Spinal cord (tissue), 9 donors: ENCODE measurements at regions not wholly inside any gene's neighbourhood (a gene's known extent, or its start where the extent isn't known, plus 50 kb on each side); places are given as distances from the start of the nearest gene placed in this dataset.

Source experiments
- DNase-seq, 6 donors: peaks; one replicate each; pipeline versions ENCODE4 v3.0.0 to v3.0.0-alpha.2; 2013 to 2015; ENCODE audit warnings: low spot score in 6 of 6, low read depth in 4 of 6
- H3K27ac ChIP-seq: one replicate; pipeline ENCODE4 v1.5.1; 2013; ENCODE audit warnings: low read depth, low read length, control low read depth
- H3K27me3 ChIP-seq: one replicate; pipeline ENCODE4 v1.6.1; 2013; ENCODE audit warnings: low read length; ENCODE audit not compliant: control insufficient read depth, insufficient read depth
- H3K36me3 ChIP-seq: one replicate; pipeline ENCODE4 v1.6.1; 2013; ENCODE audit warnings: low read length; ENCODE audit not compliant: control insufficient read depth, insufficient read depth
- H3K4me1 ChIP-seq: one replicate; pipeline ENCODE4 v1.6.1; 2013; ENCODE audit warnings: low read length; ENCODE audit not compliant: control insufficient read depth, insufficient read depth
- H3K4me3 ChIP-seq: one replicate; pipeline ENCODE4 v1.5.1; 2013; ENCODE audit warnings: low read depth, low read length, control low read depth
- H3K9me3 ChIP-seq: one replicate; pipeline ENCODE4 v1.6.1; 2013; ENCODE audit warnings: low read length; ENCODE audit not compliant: control insufficient read depth, insufficient read depth
- WGBS: methylation state at CpG from one replicate; pipeline ENCODE4 v1.1.5; 2013; ENCODE audit warnings: missing lambda C conversion rate; ENCODE audit not compliant: insufficient coverage; 5-methylcytosine and 5-hydroxymethylcytosine counted together
- donor health status: healthy.

- Histone ChIP-seq H3K4me3 (no peak overlapping the region), H3K36me3 (no peaks in the 10 kb centered on the region), H3K9me3 (peaks cover 3% of the 10 kb centered on the region), H3K27ac (no peak overlapping the region), H3K4me1 (no peaks in the 10 kb centered on the region), H3K27me3 (no peaks in the 10 kb centered on the region)
- 98% methylated on average over 5 of the region's 6 CpGs for WGBS
- no peak for DNase-seq
Measured at GRCh38 chr7:25031007-25031406, 51.0 kb upstream of the OSBPL3 start.
